GM21447 (cell line): ENCODE measurements at regions not wholly inside any gene's neighbourhood (a gene's known extent, or its start where the extent isn't known, plus 50 kb on each side); places are given as distances from the start of the nearest gene placed in this dataset.
"Not testable (repeated sequence)": the region's sequence is repeated elsewhere in the genome, so short reads cannot be mapped to it uniquely, and the experiment has no call there.

ENCODE experiments used
- ATAC-seq: cut with Tn5 transposase; IDR thresholded peaks from one replicate; pipeline ENCODE4 v1.9.1; 2021; ENCODE audit not compliant: unreplicated experiment

- no peak for ATAC-seq
Measured at GRCh38 chr2:8545695-8546611, 135.9 kb upstream of the ID2 start.

- no peak for ATAC-seq
Measured at GRCh38 chr2:8546612-8547283, 135.1 kb upstream of the ID2 start.

GRCh38 chr2:8547284-8548064 is 134.4 kb upstream of the ID2 start:
- no peak for ATAC-seq

- ATAC-seq, result no peak
Measured at GRCh38 chr2:8548065-8548618, 133.7 kb upstream of the ID2 start.

GRCh38 chr2:8548619-8549150 is 133.2 kb upstream of the ID2 start:
- no peak for ATAC-seq

- no peak for ATAC-seq
Measured at GRCh38 chr2:8549273-8549922, 132.5 kb upstream of the ID2 start.

GRCh38 chr2:8549942-8550341 is 131.9 kb upstream of the ID2 start:
- no peak for ATAC-seq

- ATAC-seq, result no peak
Measured at GRCh38 chr2:8550481-8550880, 131.4 kb upstream of the ID2 start.

GRCh38 chr2:8550937-8551621 is 130.8 kb upstream of the ID2 start:
- no peak for ATAC-seq

- ATAC-seq, result peak; percentile 54
Measured at GRCh38 chr2:8551622-8552074, 130.2 kb upstream of the ID2 start.

- peak; percentile 51 for ATAC-seq
Measured at GRCh38 chr2:8552293-8552801, 129.5 kb upstream of the ID2 start.

GRCh38 chr2:8553643-8554042 is 128.2 kb upstream of the ID2 start:
- no peak for ATAC-seq

- no peak for ATAC-seq
Measured at GRCh38 chr2:8554296-8554806, 127.5 kb upstream of the ID2 start.

GRCh38 chr2:8555543-8555942 is 126.3 kb upstream of the ID2 start:
- no peak for ATAC-seq

GRCh38 chr2:8558096-8558495 is 123.8 kb upstream of the ID2 start:
- ATAC-seq, result no peak

GRCh38 chr2:8558956-8559355 is 122.9 kb upstream of the ID2 start:
- ATAC-seq, result no peak

GRCh38 chr2:8559805-8560204 is 122.1 kb upstream of the ID2 start:
- no peak for ATAC-seq

- not testable (repeated sequence) for ATAC-seq
Measured at GRCh38 chr2:8561692-8562091, 120.2 kb upstream of the ID2 start.

GRCh38 chr2:8563814-8564474 is 117.9 kb upstream of the ID2 start:
- no peak for ATAC-seq
